ENCODE measurements at regions not wholly inside any gene's neighbourhood (a gene's known extent, or its start where the extent isn't known, plus 50 kb on each side); places are given as distances from the start of the nearest gene placed in this dataset.
"Not testable (repeated sequence)": the region's sequence is repeated elsewhere in the genome, so short reads cannot be mapped to it uniquely, and the experiment has no call there.

DNA sequence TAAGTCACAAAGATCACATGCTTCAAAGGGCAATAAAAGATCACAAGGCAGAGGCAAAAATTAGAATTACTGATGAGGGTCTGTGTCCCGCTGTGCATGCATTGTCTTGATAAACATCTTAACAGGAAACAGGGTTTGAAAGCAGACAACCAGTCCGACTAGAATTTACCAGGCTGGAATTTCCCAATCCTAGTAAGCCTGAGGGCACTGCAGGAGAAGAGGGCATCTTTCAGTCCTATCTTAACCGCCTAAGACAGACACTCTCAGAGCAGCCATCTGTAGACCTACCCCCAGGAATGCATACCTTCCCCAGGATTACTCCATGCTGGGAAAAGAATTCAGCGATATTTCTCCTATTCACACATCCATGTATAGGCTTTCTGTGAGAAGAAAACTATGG, 465.8 kb upstream of the TMEFF2 start:
- not testable (repeated sequence) for DNase-seq (ENCODE audit: low read depth in 2 of 2)

DNA sequence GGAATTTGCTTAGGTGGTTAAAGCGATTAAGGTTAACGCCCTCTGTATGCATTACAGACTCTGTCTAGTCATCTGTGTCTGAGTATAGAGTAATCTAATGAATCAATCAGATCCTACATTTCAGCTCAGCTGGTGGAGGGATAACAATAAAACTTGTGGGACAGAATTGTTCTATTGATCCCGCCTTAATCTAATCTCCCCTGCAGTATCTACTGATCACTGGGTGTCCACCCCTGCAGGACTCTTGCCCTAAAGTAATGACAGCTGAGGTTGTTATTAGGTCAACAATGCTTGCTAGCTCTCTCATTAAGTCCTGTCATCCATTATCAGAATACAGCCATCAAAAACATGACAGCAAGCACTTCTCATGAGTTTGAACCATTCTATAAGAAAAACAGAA, 462.6 kb upstream of the TMEFF2 start:
- DNase-seq (ENCODE audit: low read depth in 2 of 2), result no peak

- DNase-seq (ENCODE audit: low read depth in 2 of 2), result no peak
Observed at GRCh38 chr2:192655916-192656315, 461.2 kb upstream of the TMEFF2 start.

DNA sequence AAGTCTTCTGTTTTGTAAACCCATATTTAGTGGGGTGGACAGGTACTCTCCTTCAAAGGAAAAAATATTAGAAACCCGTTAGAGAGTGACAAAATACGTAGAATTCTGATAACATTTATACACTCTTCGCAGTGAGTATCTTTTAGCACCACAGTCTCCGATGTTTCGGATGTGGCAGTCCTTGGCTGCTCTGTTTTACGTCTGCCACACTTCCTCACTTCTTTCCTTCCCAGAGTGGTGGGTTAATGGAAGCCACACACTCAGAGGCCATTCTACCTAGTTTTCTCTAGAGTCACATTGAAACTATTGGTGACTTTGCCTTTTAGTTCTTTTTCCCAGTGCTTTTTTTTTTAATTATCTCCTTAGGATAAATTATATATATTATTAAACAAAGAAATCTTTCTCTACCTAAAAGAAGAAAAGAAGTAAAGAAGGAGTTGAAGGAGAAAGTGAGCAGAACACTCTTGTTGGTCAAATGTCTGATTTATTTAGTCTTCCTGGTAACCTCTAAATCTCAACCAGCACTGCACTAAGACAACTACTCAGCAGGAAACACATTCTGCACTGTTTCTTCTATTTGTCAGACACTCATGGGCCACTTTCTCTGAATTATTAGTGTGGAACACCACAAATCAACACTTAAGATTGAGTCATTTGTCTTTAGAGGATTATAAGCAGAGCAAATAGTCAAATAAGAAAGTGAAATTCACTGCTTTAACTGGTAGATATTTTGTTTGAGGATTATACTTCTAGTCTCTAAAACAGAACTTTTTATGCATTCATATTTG, 451.3 kb upstream of the TMEFF2 start:
- no peak for DNase-seq (ENCODE audit: low read depth in 2 of 2)

DNA sequence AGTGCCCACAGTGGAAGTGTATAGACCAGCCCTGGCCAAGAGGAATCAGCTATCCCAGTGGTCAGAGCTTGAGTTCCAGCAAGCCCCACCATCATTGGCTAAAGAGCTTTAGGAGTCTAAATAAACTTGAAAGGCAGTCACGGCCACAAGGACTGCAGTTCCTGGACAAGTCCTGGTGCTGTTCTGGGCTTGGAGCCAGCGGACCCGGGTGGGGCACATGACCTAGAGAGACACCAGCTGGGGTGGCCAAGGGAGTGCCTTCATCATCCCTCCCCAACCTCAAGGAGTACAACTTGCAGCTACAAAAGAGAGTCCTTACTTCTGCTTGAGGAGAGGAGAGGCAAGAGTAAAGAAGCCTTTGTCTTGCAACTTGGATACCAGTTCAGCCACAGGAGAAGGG, 439.8 kb upstream of the TMEFF2 start:
- no peak for DNase-seq (ENCODE audit: low read depth in 2 of 2)

DNA sequence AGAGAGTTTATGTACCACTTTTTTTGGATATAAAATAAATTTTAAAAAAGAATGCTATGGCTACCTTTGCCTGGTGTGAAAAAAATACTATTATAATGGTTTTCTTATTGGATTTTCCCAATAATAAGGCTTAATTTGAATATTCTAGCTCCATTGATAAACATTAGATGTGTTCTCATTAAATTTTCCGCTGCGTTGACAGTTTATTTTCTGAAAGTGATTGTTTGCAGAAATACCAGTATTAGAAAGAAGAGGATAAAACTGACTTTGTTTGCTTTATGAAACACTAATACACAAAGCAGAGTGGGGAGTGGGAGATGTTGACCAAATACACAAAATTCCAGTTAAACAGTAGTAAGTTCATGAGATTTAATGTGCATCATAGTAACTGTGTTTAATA, 433.3 kb upstream of the TMEFF2 start:
- no peak for DNase-seq (ENCODE audit: low read depth in 2 of 2)

DNA sequence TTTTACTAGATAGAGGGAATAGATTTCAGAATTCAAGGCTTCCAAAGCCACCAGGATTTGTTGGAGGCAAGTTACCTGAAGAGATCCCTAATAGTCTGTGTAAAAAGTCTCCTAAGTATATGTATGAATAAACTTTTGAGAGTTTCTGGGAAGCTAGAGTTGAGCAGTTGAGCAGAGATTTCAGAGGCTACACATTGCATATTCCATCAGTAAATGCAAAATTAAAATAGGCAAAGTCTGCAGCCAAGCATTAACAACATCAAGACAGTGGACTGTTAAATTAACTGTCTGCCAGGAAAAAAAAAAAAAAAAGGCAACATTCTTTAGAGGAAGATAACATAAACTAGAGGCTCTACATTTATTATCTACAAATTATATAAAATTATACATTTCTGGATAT, 420.4 kb upstream of the TMEFF2 start:
- no peak for DNase-seq (ENCODE audit: low read depth in 2 of 2)

GRCh38 chr2:192604295-192604694, 409.6 kb upstream of the TMEFF2 start:
- no peak for DNase-seq (ENCODE audit: low read depth in 2 of 2)

- not testable (repeated sequence) for DNase-seq (ENCODE audit: low read depth in 2 of 2)
Observed at GRCh38 chr2:192598649-192599048, 403.9 kb upstream of the TMEFF2 start.

GRCh38 chr2:192593561-192593960, 398.8 kb upstream of the TMEFF2 start:
- DNase-seq (ENCODE audit: low read depth in 2 of 2), result no peak

- DNase-seq (ENCODE audit: low read depth in 2 of 2), result no peak
Observed at GRCh38 chr2:192591617-192592016, 396.9 kb upstream of the TMEFF2 start.

GRCh38 chr2:192585418-192585817, 390.7 kb upstream of the TMEFF2 start:
- no peak for DNase-seq (ENCODE audit: low read depth in 2 of 2)

GRCh38 chr2:192584976-192585375, 390.2 kb upstream of the TMEFF2 start:
- DNase-seq (ENCODE audit: low read depth in 2 of 2), result no peak

DNA sequence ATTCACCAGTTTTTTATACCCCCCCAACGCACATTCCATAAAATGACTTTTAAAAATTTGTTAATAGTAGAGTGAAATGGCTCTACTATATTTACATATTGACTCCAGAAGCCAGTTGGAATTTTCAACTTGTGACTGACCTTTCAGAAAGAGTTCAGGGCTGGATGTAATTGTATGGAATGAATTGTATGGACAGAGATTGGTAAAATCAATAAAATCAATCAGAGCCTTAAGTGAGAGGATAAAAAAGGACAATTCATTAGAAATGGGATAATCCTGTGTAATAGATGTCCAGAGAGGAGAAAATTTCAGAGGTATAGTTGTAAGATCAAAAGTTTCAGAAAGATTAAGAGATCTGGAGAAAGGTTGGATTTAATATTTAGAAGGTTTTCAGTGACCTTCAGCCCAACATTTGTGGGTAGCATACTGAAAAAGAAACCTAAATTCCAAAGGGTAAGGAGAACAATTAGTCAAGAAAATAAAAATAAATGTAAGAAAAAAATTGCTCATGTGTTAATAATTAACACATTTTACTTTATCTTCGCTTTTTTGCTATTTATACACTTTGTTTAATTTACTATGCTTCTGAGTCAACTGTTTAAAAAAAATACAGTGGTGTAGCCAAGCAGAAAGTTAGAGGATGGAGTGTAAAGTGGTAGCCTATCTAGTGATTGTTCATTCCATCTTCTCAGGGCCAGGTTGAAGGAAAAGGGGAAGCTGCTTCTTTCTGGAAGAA, 385.4 kb upstream of the TMEFF2 start:
- DNase-seq (ENCODE audit: low read depth in 2 of 2), result no peak

DNA sequence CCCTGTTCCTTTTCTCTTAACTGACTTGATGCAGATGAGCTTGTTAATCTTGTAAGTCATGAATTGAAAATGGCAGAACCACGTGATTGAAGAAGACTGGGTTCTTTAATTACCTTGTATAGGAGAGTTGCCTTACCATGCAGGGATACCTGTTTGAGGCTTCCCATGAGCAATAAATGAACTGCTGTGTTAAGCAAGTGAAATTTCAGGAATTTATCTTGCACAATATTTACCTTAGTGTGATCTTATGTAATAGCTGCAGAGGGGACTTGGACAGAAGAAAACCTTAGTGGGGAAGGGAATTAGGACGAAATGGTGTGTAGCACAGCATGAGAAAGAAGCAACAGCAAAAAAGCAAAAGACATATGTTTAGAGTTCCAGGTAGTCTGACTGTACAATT, 384.0 kb upstream of the TMEFF2 start:
- no peak for DNase-seq (ENCODE audit: low read depth in 2 of 2)

GRCh38 chr2:192577706-192578105, 383.0 kb upstream of the TMEFF2 start:
- no peak for DNase-seq (ENCODE audit: low read depth in 2 of 2)

GRCh38 chr2:192574552-192574951, 379.8 kb upstream of the TMEFF2 start:
- no peak for DNase-seq (ENCODE audit: low read depth in 2 of 2)

- DNase-seq (ENCODE audit: low read depth in 2 of 2), result no peak
Observed at GRCh38 chr2:192571636-192572035, 376.9 kb upstream of the TMEFF2 start.

- no peak for DNase-seq (ENCODE audit: low read depth in 2 of 2)
Observed at GRCh38 chr2:192570788-192571187, 376.1 kb upstream of the TMEFF2 start.

DNA sequence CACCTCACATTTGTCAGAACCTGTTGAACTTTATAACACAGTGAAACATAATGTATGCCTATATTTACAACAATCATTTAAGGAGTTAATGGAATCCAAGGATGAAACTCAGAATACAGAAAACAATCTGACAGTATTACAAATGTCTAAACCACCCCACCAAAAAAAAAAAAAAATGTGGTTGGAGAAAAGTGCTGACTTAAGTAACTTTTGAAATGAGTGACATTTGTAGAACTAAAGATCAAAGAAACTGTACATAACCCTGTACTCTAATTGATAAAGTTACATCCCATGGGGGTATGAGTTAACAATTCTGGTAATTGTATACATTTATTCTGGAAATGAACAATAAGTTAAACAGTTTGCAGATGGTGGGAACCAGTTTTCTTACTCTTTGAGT, 372.1 kb upstream of the TMEFF2 start:
- no peak for DNase-seq (ENCODE audit: low read depth in 2 of 2)

- DNase-seq (ENCODE audit: low read depth in 2 of 2), result no peak
Observed at GRCh38 chr2:192560326-192560725, 365.6 kb upstream of the TMEFF2 start.

GRCh38 chr2:192559587-192559986, 364.9 kb upstream of the TMEFF2 start:
- no peak for DNase-seq (ENCODE audit: low read depth in 2 of 2)

GRCh38 chr2:192558637-192559036, 363.9 kb upstream of the TMEFF2 start:
- DNase-seq (ENCODE audit: low read depth in 2 of 2), result no peak

Data from stimulated activated CD8-positive, alpha-beta memory T cell treated with anti-CD3 and anti-CD28 coated beads, Interleukin-2, amount 100 ng/mL, for 1 hour (primary cell).